ENCODE measurements at regions not wholly inside any gene's neighbourhood (a gene's known extent, or its start where the extent isn't known, plus 50 kb on each side); places are given as distances from the start of the nearest gene placed in this dataset.

GRCh38 chr6:93088621-93089501 is 330.5 kb downstream of the EPHA7 start:
- no peak for TF ChIP-seq CTCF (IDR thresholded peaks at IDR 0.05)
- TF ChIP-seq POLR2A (IDR thresholded peaks at IDR 0.05) = no peak
- no peak for TF ChIP-seq POLR2AphosphoS5 (IDR thresholded peaks at IDR 0.05)

Measured in upper lobe of left lung (tissue), 4 donors.